WTC11 (cell line): ENCODE measurements at regions not wholly inside any gene's neighbourhood (a gene's known extent, or its start where the extent isn't known, plus 50 kb on each side); places are given as distances from the start of the nearest gene placed in this dataset.

ENCODE experiments used
- ATAC-seq: fragments of 200-7000 bp; cut with Tn5 transposase; 2 replicates; pipeline ENCODE4 v1.10.0; 2021; ENCODE audit warnings: mild to moderate bottlenecking, moderate library complexity
- CTCF ChIA-PET: fragments of 300-600 bp; sonication (Branson Sonifier 250); formaldehyde crosslinking; loops from one replicate; lab custom pipeline; 2021; ENCODE audit warnings: antibody characterized with exemption; lab: Charles Lee
- POLR2A ChIA-PET: fragments of 350-600 bp; sonication (Branson Sonifier 250); formaldehyde crosslinking; loops from one replicate; lab custom pipeline; 2021; ENCODE audit warnings: antibody characterized with exemption; lab: Charles Lee
- DNase-seq: peaks from one replicate; pipeline ENCODE4 v3.0.0; 2021; ENCODE audit warnings: low spot score
- H3K27ac Mint-ChIP-seq: 2 replicates; pipeline ENCODE4 v1.8.0; 2021; ENCODE audit warnings: mixed read lengths
- H3K27me3 Mint-ChIP-seq: 2 replicates; pipeline ENCODE4 v1.8.0; 2021; ENCODE audit warnings: low read depth, mild to moderate bottlenecking, moderate library complexity, mixed read lengths
- H3K36me3 Mint-ChIP-seq: 2 replicates; pipeline ENCODE4 v1.8.0; 2021; ENCODE audit warnings: mixed read lengths
- H3K4me1 Mint-ChIP-seq: 2 replicates; pipeline ENCODE4 v1.8.0; 2022; ENCODE audit warnings: mixed read lengths
- H3K4me3 Mint-ChIP-seq: 2 replicates; pipeline ENCODE4 v1.8.0; 2021; ENCODE audit warnings: mild to moderate bottlenecking, moderate library complexity, mixed read lengths
- H3K9me3 Mint-ChIP-seq: 2 replicates; pipeline ENCODE4 v1.8.0; 2021; ENCODE audit warnings: mixed read lengths
- ATF1 ChIP-seq: sonication (generic); formaldehyde crosslinking; IDR thresholded peaks from 2 replicates; pipeline ENCODE4 v1.8.1; 2023; ENCODE audit warnings: mild to moderate bottlenecking, moderate library complexity, missing genetic modification reagents
- CBFB ChIP-seq: sonication (generic); formaldehyde crosslinking; IDR thresholded peaks from 2 replicates; pipeline ENCODE4 v1.8.1; 2022; ENCODE audit warnings: mild to moderate bottlenecking, low read depth, missing genetic modification reagents
- E2F1 ChIP-seq: sonication (generic); formaldehyde crosslinking; IDR thresholded peaks from 2 replicates; pipeline ENCODE4 v1.8.0; 2022; ENCODE audit warnings: mild to moderate bottlenecking, missing genetic modification reagents
- FOXJ3 ChIP-seq: sonication (generic); formaldehyde crosslinking; IDR thresholded peaks from 2 replicates; pipeline ENCODE4 v1.9.0; 2021; ENCODE audit warnings: missing genetic modification reagents, mild to moderate bottlenecking, borderline replicate concordance
- FOXK1 ChIP-seq: sonication (generic); formaldehyde crosslinking; IDR thresholded peaks from 2 replicates; pipeline ENCODE4 v1.8.0; 2022; ENCODE audit warnings: mild to moderate bottlenecking, moderate library complexity, missing genetic modification reagents
- FOXP1 ChIP-seq: sonication (generic); formaldehyde crosslinking; IDR thresholded peaks from 2 replicates; pipeline ENCODE4 v1.8.0; 2022; ENCODE audit warnings: missing genetic modification reagents, mild to moderate bottlenecking, moderate library complexity, borderline replicate concordance
- FOXP4 ChIP-seq: sonication (generic); formaldehyde crosslinking; IDR thresholded peaks from 2 replicates; pipeline ENCODE4 v1.8.0; 2022; ENCODE audit warnings: mild to moderate bottlenecking, missing genetic modification reagents
- GABPB1 ChIP-seq: sonication (generic); formaldehyde crosslinking; IDR thresholded peaks from 2 replicates; pipeline ENCODE4 v1.8.1; 2023; ENCODE audit warnings: mild to moderate bottlenecking, missing genetic modification reagents
- IRF2 ChIP-seq: sonication (generic); formaldehyde crosslinking; IDR thresholded peaks from 2 replicates; pipeline ENCODE4 v1.8.0; 2022; ENCODE audit warnings: low read depth, missing genetic modification reagents, borderline replicate concordance
- KAT7 ChIP-seq: sonication (generic); formaldehyde crosslinking; IDR thresholded peaks from 2 replicates; pipeline ENCODE4 v1.8.1; 2023; ENCODE audit warnings: missing genetic modification reagents, mild to moderate bottlenecking, borderline replicate concordance
- MYBL2 ChIP-seq: sonication (generic); formaldehyde crosslinking; IDR thresholded peaks from 2 replicates; pipeline ENCODE4 v1.8.1; 2023; ENCODE audit warnings: mild to moderate bottlenecking, moderate library complexity, missing genetic modification reagents
- NR2C2 ChIP-seq: sonication (generic); formaldehyde crosslinking; IDR thresholded peaks from 2 replicates; pipeline ENCODE4 v1.8.0; 2022; ENCODE audit warnings: mild to moderate bottlenecking, missing genetic modification reagents
- RELA ChIP-seq: sonication (generic); formaldehyde crosslinking; IDR thresholded peaks from 2 replicates; pipeline ENCODE4 v1.8.1; 2022; ENCODE audit warnings: missing genetic modification reagents, mild to moderate bottlenecking, borderline replicate concordance
- SOX15 ChIP-seq: fragments of 250-450 bp; sonication (Bioruptor Pico); IDR thresholded peaks from 2 replicates; pipeline ENCODE4 v1.9.0; 2021; ENCODE audit warnings: mild to moderate bottlenecking
- TCF7 ChIP-seq: sonication (generic); formaldehyde crosslinking; IDR thresholded peaks from 2 replicates; pipeline ENCODE4 v1.8.0; 2022; ENCODE audit warnings: mild to moderate bottlenecking, low read depth, missing genetic modification reagents, moderate library complexity
- TP53 ChIP-seq: sonication (generic); formaldehyde crosslinking; IDR thresholded peaks from 2 replicates; pipeline ENCODE4 v1.8.1; 2023; ENCODE audit warnings: mild to moderate bottlenecking, missing genetic modification reagents
- ZNF396 ChIP-seq: fragments of 250-450 bp; sonication (Bioruptor Pico); IDR thresholded peaks from 2 replicates; pipeline ENCODE4 v1.8.0; 2021; ENCODE audit warnings: mild to moderate bottlenecking, moderate library complexity, borderline replicate concordance
- ZNF416 ChIP-seq: fragments of 250-450 bp; sonication (Bioruptor Pico); IDR thresholded peaks from 2 replicates; pipeline ENCODE4 v1.9.0; 2021; ENCODE audit warnings: mild to moderate bottlenecking, inconsistent platforms
- ZNF423 ChIP-seq: fragments of 250-450 bp; sonication (Bioruptor Pico); IDR thresholded peaks from 2 replicates; pipeline ENCODE4 v2.1.2; 2022; ENCODE audit warnings: mild to moderate bottlenecking, moderate library complexity
- ZNF425 ChIP-seq: fragments of 250-450 bp; sonication (Bioruptor Pico); conservative IDR thresholded peaks from 2 replicates; pipeline ENCODE4 v1.9.0; 2021; ENCODE audit warnings: mild to moderate bottlenecking
- ZNF532 ChIP-seq: fragments of 250-450 bp; sonication (Bioruptor Pico); IDR thresholded peaks from 2 replicates; pipeline ENCODE4 v1.9.0; 2021; ENCODE audit warnings: mild to moderate bottlenecking, borderline replicate concordance
- TF ChIP-seq, protein P1 (sequence below): sonication (generic); formaldehyde crosslinking; IDR thresholded peaks from 2 replicates; pipeline ENCODE4 v1.8.1; 2022; ENCODE audit warnings: mild to moderate bottlenecking, moderate library complexity, missing genetic modification reagents
- TF ChIP-seq, protein P2 (sequence below): sonication (generic); formaldehyde crosslinking; IDR thresholded peaks from 2 replicates; pipeline ENCODE4 v1.8.1; 2022; ENCODE audit warnings: low read depth, missing genetic modification reagents, borderline replicate concordance
- TF ChIP-seq, protein P3 (sequence below): sonication (generic); formaldehyde crosslinking; IDR thresholded peaks from 2 replicates; pipeline ENCODE4 v1.8.1; 2023; ENCODE audit warnings: mild to moderate bottlenecking, missing genetic modification reagents, moderate library complexity

- Mint-ChIP-seq H3K4me3 (peak overlapping the region; percentile 25), H3K9me3 (peaks cover 31% of the 10 kb centered on the region), H3K27me3 (no peaks in the 10 kb centered on the region; the same call in 1 of the 2 replicates), H3K4me1 (peaks cover 56% of the 10 kb centered on the region), H3K36me3 (peaks cover 25% of the 10 kb centered on the region), H3K27ac (peak overlapping the region; percentile 68)
- ChIA-PET POLR2A (interaction anchor here (0.6 kb wide), 1 partner anchor 995 kb away, joined by 3 read pairs; no protein-coding TSS in a partner anchor), CTCF (interaction anchor here (0.6 to 2.3 kb wide), 4 partner anchors 14 to 581 kb away, joined by 3 to 6 read pairs (median 4); no protein-coding TSS in a partner anchor)
- DNase-seq (peak; percentile 50), ATAC-seq (peak; percentile 90)
- TF ChIP-seq KAT7 (CRISPR knock-in tag): no peak
- TF ChIP-seq, protein P1, sequence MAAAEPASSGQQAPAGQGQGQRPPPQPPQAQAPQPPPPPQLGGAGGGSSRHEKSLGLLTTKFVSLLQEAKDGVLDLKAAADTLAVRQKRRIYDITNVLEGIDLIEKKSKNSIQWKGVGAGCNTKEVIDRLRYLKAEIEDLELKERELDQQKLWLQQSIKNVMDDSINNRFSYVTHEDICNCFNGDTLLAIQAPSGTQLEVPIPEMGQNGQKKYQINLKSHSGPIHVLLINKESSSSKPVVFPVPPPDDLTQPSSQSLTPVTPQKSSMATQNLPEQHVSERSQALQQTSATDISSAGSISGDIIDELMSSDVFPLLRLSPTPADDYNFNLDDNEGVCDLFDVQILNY (CRISPR knock-in tag): no peak
- no peak for TF ChIP-seq GABPB1 (CRISPR knock-in tag)
- no peak for TF ChIP-seq E2F1 (CRISPR knock-in tag)
- TF ChIP-seq, protein P2, sequence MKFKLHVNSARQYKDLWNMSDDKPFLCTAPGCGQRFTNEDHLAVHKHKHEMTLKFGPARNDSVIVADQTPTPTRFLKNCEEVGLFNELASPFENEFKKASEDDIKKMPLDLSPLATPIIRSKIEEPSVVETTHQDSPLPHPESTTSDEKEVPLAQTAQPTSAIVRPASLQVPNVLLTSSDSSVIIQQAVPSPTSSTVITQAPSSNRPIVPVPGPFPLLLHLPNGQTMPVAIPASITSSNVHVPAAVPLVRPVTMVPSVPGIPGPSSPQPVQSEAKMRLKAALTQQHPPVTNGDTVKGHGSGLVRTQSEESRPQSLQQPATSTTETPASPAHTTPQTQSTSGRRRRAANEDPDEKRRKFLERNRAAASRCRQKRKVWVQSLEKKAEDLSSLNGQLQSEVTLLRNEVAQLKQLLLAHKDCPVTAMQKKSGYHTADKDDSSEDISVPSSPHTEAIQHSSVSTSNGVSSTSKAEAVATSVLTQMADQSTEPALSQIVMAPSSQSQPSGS (CRISPR knock-in tag): no peak
- TF ChIP-seq RELA (CRISPR knock-in tag): no peak
- peak; percentile 20; the same call in 1 of the 2 replicates for TF ChIP-seq FOXP4 (CRISPR knock-in tag)
- no peak for TF ChIP-seq NR2C2 (CRISPR knock-in tag)
- peak; percentile 65; the same call in 1 of the 2 replicates for TF ChIP-seq ZNF423
- 0 out of 2 replicates have a peak, but pooled peaks have one; percentile 32 for TF ChIP-seq FOXK1 (CRISPR knock-in tag)
- TF ChIP-seq SOX15 (CRISPR knock-in tag): no peak
- TF ChIP-seq, protein P3, sequence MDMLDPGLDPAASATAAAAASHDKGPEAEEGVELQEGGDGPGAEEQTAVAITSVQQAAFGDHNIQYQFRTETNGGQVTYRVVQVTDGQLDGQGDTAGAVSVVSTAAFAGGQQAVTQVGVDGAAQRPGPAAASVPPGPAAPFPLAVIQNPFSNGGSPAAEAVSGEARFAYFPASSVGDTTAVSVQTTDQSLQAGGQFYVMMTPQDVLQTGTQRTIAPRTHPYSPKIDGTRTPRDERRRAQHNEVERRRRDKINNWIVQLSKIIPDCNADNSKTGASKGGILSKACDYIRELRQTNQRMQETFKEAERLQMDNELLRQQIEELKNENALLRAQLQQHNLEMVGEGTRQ (CRISPR knock-in tag): peak; percentile 35; the same call in 1 of the 2 replicates
- no peak for TF ChIP-seq ZNF532 (CRISPR knock-in tag)
- TF ChIP-seq FOXP1: no peak
- no peak for TF ChIP-seq FOXJ3 (CRISPR knock-in tag)
- no peak for TF ChIP-seq ZNF416 (CRISPR knock-in tag)
- TF ChIP-seq IRF2 (CRISPR knock-in tag): no peak
- TF ChIP-seq MYBL2 (CRISPR knock-in tag): no peak
- no peak for TF ChIP-seq CBFB (CRISPR knock-in tag)
- no peak for TF ChIP-seq ZNF396 (CRISPR knock-in tag)
- no peak for TF ChIP-seq ZNF425
- no peak for TF ChIP-seq ATF1 (CRISPR knock-in tag)
- TF ChIP-seq TP53 (CRISPR knock-in tag): no peak
- TF ChIP-seq TCF7 (CRISPR knock-in tag): no peak
Measured at GRCh38 chr21:15445327-15445726, 284.5 kb upstream of the USP25 start.
